ENCODE measurements at regions not wholly inside any gene's neighbourhood (a gene's known extent, or its start where the extent isn't known, plus 50 kb on each side); places are given as distances from the start of the nearest gene placed in this dataset.

DNA sequence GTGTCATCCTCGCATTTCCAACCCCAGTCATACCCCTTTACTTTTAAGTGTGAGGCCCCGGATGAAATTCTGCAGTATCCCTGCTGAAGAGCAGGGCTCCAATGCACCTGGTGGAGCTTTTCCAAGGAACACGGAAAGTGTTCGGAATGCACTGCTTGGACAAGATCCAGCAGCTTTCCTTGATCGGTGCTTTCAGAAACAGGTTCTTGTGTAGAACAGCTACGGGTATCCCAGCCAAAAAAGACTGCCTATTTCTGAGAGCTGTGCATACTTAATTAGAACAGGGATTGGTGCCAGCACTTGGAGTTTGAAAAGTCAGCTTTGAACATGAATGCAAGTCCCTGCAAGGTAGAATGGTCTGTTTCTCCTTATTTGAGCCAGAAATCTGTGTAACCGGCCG lies 87.2 kb upstream of the C1QTNF9B start:
- no peak for DNase-seq

- no peak for DNase-seq
These were observed 87.8 kb upstream of the C1QTNF9B start for GRCh38 chr13:23985060-23985459.

- peak; percentile 45 to 71 for DNase-seq
These were observed 88.5 kb upstream of the C1QTNF9B start for GRCh38 chr13:23985839-23986238.

DNA sequence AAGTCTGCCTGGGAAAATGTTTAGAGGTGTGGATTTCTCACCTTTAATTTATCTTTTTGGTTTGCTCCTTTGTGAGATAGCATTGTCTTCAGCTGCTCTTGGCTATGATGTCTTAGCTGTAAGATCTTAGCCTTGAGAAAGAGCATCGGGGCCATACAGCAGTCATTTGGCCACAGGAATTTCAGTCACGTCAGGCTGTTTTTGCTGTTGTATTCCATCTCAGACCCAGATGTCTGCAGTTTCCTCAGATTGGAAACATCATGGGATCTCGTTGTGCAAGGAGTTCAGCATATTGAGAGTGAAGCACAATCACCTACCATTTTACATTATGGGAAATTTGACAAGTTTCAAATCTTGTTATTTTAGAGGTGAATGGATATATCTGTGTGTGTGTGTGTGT lies 89.3 kb upstream of the C1QTNF9B start:
- DNase-seq, result no peak

DNA sequence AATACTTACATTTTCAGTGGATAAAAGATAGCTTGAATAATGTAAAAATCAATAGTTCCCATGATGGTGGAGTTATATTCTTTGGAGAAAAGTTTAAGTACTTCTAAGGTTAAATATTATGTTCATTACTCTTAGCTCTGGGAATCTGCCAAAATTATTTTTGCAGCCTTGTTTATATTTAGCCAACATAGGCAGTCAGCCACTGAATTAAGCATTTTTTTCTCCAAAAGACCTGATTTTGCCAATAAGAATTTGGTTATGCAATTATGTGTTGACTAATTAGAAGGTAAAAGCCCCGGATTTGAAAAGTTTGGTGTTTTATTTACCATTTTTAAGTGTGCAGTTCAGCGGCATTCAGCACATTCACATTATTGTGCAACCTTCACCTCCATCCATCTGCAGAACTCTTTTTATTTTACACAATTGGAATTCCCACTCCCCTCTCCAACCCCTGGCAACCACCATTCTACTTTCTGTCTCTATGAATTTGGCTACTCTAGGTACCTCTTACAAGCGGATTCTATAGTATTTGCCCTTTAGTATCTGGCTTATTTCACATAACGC lies 90.1 kb upstream of the C1QTNF9B start:
- no peak for DNase-seq

DNA sequence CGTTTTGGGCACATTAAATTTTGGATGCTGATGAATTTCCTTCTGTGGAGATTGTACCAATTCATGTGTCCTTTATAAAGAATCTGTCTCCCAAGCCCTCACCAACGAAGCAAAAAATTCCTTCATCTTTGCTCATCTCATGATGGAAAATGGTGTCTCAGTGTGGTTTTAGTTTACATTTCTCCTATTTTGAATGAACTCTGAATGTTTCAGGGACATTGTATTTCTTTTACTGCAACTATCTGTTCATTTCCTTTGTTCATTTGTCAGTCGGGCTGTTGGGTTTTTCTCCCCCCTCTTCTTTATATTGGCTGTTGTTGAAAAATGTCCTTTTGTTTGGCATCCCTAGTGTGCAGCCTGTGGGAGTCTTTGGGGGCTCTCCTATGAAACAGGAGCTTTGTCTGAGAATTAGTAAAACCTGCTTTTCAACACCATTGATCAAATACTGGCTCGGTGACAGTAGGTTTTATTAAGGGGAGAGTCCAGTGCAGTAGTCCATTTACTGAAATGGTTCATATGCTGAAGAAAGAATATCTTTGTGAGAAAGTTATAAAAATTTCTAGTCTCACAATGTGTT lies 91.3 kb upstream of the C1QTNF9B start:
- no peak for DNase-seq

DNA sequence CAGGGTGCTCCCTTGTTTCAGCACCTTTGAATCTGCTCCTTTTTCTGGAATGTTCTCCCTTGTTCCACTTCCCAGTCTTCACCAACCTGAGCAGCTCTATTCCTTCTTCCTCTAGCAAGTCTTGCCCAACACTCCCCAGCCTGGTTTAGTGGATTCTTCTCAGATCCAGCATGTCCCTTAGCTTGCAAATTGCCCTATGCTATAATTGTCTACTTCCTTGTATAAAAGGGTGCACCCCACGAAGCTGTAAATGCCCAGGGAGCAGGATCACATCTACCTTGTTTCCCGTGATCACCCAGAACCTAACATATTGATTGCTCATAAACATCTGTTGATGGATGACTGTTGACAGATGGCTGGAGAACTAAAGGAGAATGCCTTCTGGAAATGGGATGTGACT lies 93.2 kb upstream of the C1QTNF9B start:
- DNase-seq, result no peak

GRCh38 chr13:23991119-23991518 lies 93.8 kb upstream of the C1QTNF9B start:
- no peak for DNase-seq

- no peak for DNase-seq
These were observed 95.7 kb upstream of the C1QTNF9B start for GRCh38 chr13:23992781-23993679.

DNA sequence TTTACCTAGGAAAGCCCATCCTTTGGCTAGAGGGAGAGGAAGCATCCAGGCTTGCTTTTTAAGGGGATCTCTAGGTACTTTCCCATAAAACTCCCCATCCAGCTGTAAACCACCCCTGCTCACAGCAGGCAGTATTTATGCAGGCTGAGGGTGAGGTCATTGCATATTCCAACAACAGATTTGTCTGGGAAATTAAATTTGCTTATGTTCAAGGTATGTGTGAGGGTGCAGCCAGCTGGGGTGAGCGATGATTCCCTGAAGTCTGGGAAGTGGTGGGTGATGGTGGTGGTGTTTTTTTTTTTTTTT lies 96.3 kb upstream of the C1QTNF9B start:
- no peak for DNase-seq

GRCh38 chr13:23995283-23996073 lies 98.2 kb upstream of the C1QTNF9B start:
- no peak for DNase-seq

- DNase-seq, result no peak
These were observed 99.2 kb upstream of the C1QTNF9B start for GRCh38 chr13:23996456-23996855.

DNA sequence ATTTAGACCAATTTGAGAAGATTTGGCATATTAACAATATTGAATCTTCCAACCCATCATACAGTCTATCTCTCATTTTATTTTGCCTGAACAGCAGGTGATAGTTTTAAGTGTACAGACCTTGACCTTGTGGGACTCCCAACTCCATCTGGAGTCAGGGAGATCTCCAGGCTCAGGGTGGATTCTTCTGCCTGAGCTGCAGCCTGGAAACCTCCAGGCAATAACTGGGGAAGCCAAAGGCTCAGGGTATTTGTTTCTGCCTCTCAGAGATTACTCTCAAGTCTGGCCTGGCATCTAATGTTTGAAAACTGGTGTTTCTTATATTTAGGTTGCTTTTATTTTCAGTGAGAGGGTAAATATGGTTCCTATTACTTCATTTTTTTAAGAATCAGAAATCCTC lies 102.1 kb upstream of the C1QTNF9B start:
- no peak for DNase-seq

- no peak for DNase-seq
These were observed 105.0 kb upstream of the C1QTNF9B start for GRCh38 chr13:24002206-24002815.

GRCh38 chr13:24004142-24004899 lies 107.0 kb upstream of the C1QTNF9B start:
- no peak for DNase-seq

DNA sequence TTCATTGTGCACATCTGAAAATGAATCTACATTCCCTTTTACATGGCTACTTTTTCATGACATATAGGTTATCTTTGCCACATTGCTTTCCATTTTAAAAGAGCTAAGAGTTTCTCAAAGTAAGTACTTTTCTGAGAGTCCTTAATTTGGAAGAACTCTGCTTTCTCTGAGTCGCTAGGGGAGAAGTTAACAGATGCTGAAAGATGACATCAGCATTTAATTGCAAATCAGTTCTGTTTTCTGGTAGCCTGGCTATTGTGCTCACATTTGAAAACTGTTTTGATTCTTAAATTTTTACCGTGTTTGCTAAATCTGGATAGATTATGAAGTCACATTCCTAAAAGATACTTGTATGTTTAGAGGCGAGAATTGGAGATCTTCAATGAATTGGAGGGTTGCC lies 107.7 kb upstream of the C1QTNF9B start:
- DNase-seq, result no peak

DNA sequence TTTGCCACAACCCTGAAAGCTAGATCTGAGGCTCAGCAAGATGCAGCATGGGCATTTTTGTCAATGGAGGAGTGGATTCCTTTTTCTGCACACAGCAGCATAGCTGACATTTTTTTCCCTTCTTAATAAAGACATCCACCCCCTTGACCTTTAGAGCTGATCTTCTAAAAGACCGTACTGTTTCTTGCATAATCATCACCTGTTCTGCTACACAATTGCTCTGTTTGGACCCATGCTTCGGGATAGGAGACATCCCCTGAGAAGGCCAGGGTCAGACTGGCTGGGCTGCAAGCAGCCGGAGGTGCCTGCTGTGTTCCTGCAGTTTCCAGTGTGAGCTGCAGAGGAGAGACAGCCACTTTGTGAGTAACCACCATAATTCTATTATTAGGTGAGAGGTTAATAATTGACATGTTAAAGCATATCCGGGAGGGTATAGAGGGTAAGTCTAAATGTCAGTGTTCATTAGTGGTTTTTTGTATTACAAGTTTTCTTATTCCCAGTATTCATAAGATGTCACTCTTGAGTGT lies 108.5 kb upstream of the C1QTNF9B start:
- DNase-seq, result no peak

GRCh38 chr13:24006520-24007248 lies 109.4 kb upstream of the C1QTNF9B start:
- no peak for DNase-seq

GRCh38 chr13:24007979-24008620 lies 110.8 kb upstream of the C1QTNF9B start:
- no peak for DNase-seq

DNA sequence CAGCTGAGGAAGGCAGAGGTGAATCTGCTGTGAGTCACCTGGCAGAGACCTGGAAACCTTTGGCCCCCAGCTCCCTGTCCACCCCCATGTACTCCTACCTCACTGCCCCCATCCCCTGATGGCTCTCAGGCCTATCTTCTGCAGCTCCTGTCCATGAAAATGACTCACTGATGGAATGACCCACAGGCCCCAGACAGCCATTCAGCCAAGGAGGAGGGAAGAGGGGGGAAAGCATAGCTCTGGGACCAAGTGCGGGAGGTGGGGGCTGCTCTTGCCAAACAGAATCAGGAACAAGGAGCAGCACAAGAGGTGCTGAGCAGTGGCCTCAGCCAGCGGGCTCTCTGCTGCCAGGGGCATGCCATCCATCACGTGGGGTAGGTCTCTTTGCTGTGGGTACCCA lies 111.4 kb upstream of the C1QTNF9B start:
- DNase-seq, result no peak

- no peak for DNase-seq
These were observed 114.0 kb upstream of the C1QTNF9B start for GRCh38 chr13:24011266-24011665.

Measured in NCI-H187 (cell line).